ENCODE measurements at regions not wholly inside any gene's neighbourhood (a gene's known extent, or its start where the extent isn't known, plus 50 kb on each side); places are given as distances from the start of the nearest gene placed in this dataset.

DNA sequence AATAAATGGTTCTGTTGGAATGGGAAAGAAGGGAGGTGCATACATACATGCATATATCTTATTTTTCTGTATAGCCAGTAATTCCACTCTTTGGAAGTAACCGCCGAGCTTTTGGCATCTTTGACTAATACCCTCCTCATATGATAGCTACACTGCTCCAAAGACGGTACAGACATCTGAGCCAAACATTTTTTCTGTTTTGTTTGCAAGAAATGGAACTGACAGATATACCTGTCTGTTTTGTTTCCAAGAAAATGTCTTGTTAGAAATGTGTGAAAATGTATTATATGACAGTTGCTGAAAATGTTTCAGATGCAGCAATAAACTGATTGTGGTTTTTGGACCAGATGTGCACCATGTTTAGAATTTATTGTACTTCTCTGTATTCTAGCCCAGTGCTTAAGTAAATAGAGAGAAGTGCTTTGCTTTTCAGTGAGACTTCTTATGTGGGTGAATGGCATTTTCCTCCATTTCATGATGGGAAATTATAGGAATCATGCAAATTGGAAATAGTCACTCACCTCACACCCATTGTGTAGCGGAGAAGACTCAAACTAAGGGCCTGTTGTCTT lies 396.9 kb downstream of the KCNRG start:
- no peaks in the 10 kb centered on the region for H3K4me1 ChIP-seq
- intact Hi-C loops (cut with DNase I; ENCODE audit: low total_unique reads): no loop called here
- no peak overlapping the region for H3K4me3 ChIP-seq
- DNase-seq: no peak
- H3K9me3 ChIP-seq: peaks cover 0 to 5% (median 0%) of the 10 kb centered on the region in 8 donors
- no peak overlapping the region for H3K27ac ChIP-seq
- no peaks in the 10 kb centered on the region for H3K27me3 ChIP-seq (replicated peaks in 1 of 7)
- WGBS, 5 donors: 90 to 97% (median 96%) methylated on average over 4 of the region's 4 CpGs
- TF ChIP-seq POLR2AphosphoS5 (IDR thresholded peaks at IDR 0.05) (no peak), CTCF (IDR thresholded peaks at IDR 0.05 in 8 of 11, conservative IDR thresholded peaks at IDR 0.05 in 3 of 11) (no peak), POLR2A (IDR thresholded peaks at IDR 0.05) (no peak)
- H3K36me3 ChIP-seq: no peaks in the 10 kb centered on the region

- WGBS, 5 donors: 87 to 98% (median 93%) methylated on average over 1 of the region's 1 CpG
- Histone ChIP-seq H3K27me3 (replicated peaks in 1 of 7) (no peaks in the 10 kb centered on the region), H3K4me1 (no peaks in the 10 kb centered on the region), H3K27ac (no peak overlapping the region), H3K9me3 (peaks cover 0 to 5% (median 0%) of the 10 kb centered on the region in 8 donors), H3K4me3 (no peak overlapping the region), H3K36me3 (no peaks in the 10 kb centered on the region)
- TF ChIP-seq CTCF (IDR thresholded peaks at IDR 0.05 in 8 of 11, conservative IDR thresholded peaks at IDR 0.05 in 3 of 11): no peak
- TF ChIP-seq POLR2AphosphoS5 (IDR thresholded peaks at IDR 0.05): no peak
- no peak for TF ChIP-seq POLR2A (IDR thresholded peaks at IDR 0.05)
- intact Hi-C loops (cut with DNase I; ENCODE audit: low total_unique reads): no loop called here
- DNase-seq: no peak
Measured at GRCh38 chr13:50414640-50415039, 399.4 kb downstream of the KCNRG start.

DNA sequence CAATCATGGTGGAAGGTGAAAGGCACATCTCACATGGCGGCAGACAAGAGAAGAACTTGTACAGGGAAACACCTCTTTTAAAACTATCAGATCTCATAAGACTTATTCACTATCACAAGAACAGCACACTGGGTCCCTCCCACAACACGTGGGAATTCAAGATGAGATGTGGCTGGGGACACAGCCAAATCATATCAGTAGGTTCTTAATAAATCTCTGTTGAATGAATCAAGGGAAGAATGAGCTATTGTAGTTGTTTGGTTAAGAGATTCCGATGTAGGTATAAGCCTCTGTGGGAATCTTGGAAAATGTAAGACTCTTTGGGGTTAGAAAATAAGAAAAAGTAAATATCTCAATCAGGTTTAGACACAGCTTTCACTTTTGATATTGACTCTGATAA lies 400.2 kb downstream of the KCNRG start:
- Histone ChIP-seq H3K36me3 (no peaks in the 10 kb centered on the region), H3K27me3 (replicated peaks in 1 of 7) (no peaks in the 10 kb centered on the region), H3K9me3 (peaks cover 0 to 5% (median 0%) of the 10 kb centered on the region in 8 donors), H3K27ac (no peak overlapping the region), H3K4me3 (no peak overlapping the region), H3K4me1 (no peaks in the 10 kb centered on the region)
- no peak for DNase-seq
- TF ChIP-seq POLR2AphosphoS5 (IDR thresholded peaks at IDR 0.05): no peak
- TF ChIP-seq POLR2A (IDR thresholded peaks at IDR 0.05): no peak
- TF ChIP-seq CTCF (IDR thresholded peaks at IDR 0.05 in 8 of 11, conservative IDR thresholded peaks at IDR 0.05 in 3 of 11): no peak
- WGBS, 5 donors: 79 to 90% (median 88%) methylated on average over 3 of the region's 3 CpGs
- intact Hi-C loops (cut with DNase I; ENCODE audit: low total_unique reads): no loop called here

DNA sequence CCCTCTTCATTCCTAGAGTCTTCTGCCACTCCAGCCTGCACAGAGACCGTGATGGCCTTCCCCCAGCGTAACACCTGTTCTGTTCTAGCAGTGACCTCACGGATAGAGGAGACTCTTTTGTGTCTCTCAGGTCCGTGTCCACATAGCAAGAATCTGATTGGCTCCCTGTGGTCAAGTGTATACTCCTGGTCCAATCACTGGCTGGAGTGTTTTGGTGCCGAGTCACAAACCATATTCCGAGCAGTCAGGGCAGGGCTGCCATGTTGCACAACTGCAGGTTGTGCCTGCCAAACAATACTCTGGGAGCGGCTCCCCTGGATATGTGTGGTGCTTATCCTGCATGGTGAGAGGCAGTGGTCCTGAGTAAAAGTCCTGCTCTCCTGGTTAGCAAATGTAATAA lies 402.4 kb downstream of the KCNRG start:
- no peak for DNase-seq
- Histone ChIP-seq H3K9me3 (peaks cover 0 to 5% (median 0%) of the 10 kb centered on the region in 8 donors), H3K36me3 (no peaks in the 10 kb centered on the region), H3K27ac (no peak overlapping the region), H3K27me3 (replicated peaks in 1 of 7) (no peaks in the 10 kb centered on the region), H3K4me1 (peaks cover 0 to 11% (median 0%) of the 10 kb centered on the region in 6 donors), H3K4me3 (no peak overlapping the region)
- 81 to 96% (median 83%) methylated on average over 6 to 7 of the region's 7 CpGs for WGBS, 5 donors
- TF ChIP-seq POLR2AphosphoS5 (IDR thresholded peaks at IDR 0.05) (no peak), POLR2A (IDR thresholded peaks at IDR 0.05) (no peak), CTCF (IDR thresholded peaks at IDR 0.05 in 8 of 11, conservative IDR thresholded peaks at IDR 0.05 in 3 of 11) (no peak)
- intact Hi-C loops (cut with DNase I; ENCODE audit: low total_unique reads): no loop called here
